ENCODE measurements at regions not wholly inside any gene's neighbourhood (a gene's known extent, or its start where the extent isn't known, plus 50 kb on each side); places are given as distances from the start of the nearest gene placed in this dataset.

DNA sequence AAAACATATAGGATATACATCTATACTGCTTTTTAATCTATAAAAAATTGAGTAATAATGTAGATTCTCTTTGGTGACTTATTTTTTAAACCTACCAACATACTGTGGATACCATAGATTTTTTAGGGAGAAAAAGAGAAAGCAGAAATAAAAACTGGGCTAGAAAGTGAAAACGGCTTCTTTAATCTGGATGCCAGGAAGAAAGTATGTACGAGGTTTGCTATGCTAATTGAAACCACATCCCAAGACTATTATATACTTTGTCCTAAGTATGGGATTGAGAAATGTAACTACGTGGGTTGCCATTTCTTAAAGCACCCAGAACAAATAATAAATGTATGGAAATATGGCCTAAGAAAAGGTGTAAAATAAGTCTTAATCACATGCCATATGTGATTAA is 129.0 kb upstream of the NFE2L3 start:
- TF ChIP-seq, protein P1, sequence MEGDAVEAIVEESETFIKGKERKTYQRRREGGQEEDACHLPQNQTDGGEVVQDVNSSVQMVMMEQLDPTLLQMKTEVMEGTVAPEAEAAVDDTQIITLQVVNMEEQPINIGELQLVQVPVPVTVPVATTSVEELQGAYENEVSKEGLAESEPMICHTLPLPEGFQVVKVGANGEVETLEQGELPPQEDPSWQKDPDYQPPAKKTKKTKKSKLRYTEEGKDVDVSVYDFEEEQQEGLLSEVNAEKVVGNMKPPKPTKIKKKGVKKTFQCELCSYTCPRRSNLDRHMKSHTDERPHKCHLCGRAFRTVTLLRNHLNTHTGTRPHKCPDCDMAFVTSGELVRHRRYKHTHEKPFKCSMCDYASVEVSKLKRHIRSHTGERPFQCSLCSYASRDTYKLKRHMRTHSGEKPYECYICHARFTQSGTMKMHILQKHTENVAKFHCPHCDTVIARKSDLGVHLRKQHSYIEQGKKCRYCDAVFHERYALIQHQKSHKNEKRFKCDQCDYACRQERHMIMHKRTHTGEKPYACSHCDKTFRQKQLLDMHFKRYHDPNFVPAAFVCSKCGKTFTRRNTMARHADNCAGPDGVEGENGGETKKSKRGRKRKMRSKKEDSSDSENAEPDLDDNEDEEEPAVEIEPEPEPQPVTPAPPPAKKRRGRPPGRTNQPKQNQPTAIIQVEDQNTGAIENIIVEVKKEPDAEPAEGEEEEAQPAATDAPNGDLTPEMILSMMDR (IDR thresholded peaks at IDR 0.05): no peak
- no peak for TF ChIP-seq POLR2A (IDR thresholded peaks at IDR 0.05)

Measured in breast epithelium (tissue), 3 donors.